HG03571 (cell line): ENCODE measurements at regions not wholly inside any gene's neighbourhood (a gene's known extent, or its start where the extent isn't known, plus 50 kb on each side); places are given as distances from the start of the nearest gene placed in this dataset.

Source experiments
- ATAC-seq: cut with Tn5 transposase; IDR thresholded peaks from one replicate; pipeline ENCODE4 v1.9.1; 2021; ENCODE audit not compliant: unreplicated experiment

- ATAC-seq: no peak
Measured at GRCh38 chrY:19365321-19365720, 379.2 kb downstream of the KDM5D start.

- ATAC-seq: peak; percentile 50
Measured at GRCh38 chrY:19357249-19357648, 387.3 kb downstream of the KDM5D start.

GRCh38 chrY:19356735-19357134 lies 387.8 kb downstream of the KDM5D start:
- ATAC-seq: peak; percentile 64

- ATAC-seq: no peak
Measured at GRCh38 chrY:19354857-19355173, 389.7 kb downstream of the KDM5D start.

- ATAC-seq: no peak
Measured at GRCh38 chrY:19354061-19354856, 390.3 kb downstream of the KDM5D start.

GRCh38 chrY:19351616-19352015 lies 392.9 kb downstream of the KDM5D start:
- no peak for ATAC-seq

- ATAC-seq: no peak
Measured at GRCh38 chrY:19321701-19322100, 422.8 kb downstream of the KDM5D start.

- ATAC-seq: no peak
Measured at GRCh38 chrY:19319135-19319534, 425.4 kb downstream of the KDM5D start.

GRCh38 chrY:19317271-19317987 lies 427.1 kb downstream of the KDM5D start:
- ATAC-seq: no peak

- ATAC-seq: no peak
Measured at GRCh38 chrY:19307627-19308026, 436.9 kb downstream of the KDM5D start.

GRCh38 chrY:19303136-19303535 lies 441.4 kb downstream of the KDM5D start:
- no peak for ATAC-seq

GRCh38 chrY:19290925-19291324 lies 453.6 kb downstream of the KDM5D start:
- ATAC-seq: no peak

GRCh38 chrY:19274076-19274475 lies 470.4 kb downstream of the KDM5D start:
- ATAC-seq: no peak

GRCh38 chrY:19268331-19268730 lies 476.2 kb downstream of the KDM5D start:
- ATAC-seq: no peak

- no peak for ATAC-seq
Measured at GRCh38 chrY:19265404-19265803, 479.1 kb downstream of the KDM5D start.

- ATAC-seq: no peak
Measured at GRCh38 chrY:19262310-19262709, 482.2 kb downstream of the KDM5D start.

- no peak for ATAC-seq
Measured at GRCh38 chrY:19232276-19232994, 458.9 kb upstream of the HSFY2 start.

- ATAC-seq: no peak
Measured at GRCh38 chrY:19220784-19221183, 447.2 kb upstream of the HSFY2 start.

GRCh38 chrY:19208915-19209314 lies 435.4 kb upstream of the HSFY2 start:
- ATAC-seq: no peak

- ATAC-seq: no peak
Measured at GRCh38 chrY:19207048-19207447, 433.5 kb upstream of the HSFY2 start.

GRCh38 chrY:19180824-19181223 lies 407.3 kb upstream of the HSFY2 start:
- no peak for ATAC-seq

- no peak for ATAC-seq
Measured at GRCh38 chrY:19168202-19168565, 394.6 kb upstream of the HSFY2 start.
